Tongue (tissue), 1 donor: ENCODE measurements at regions not wholly inside any gene's neighbourhood (a gene's known extent, or its start where the extent isn't known, plus 50 kb on each side); places are given as distances from the start of the nearest gene placed in this dataset.
"Not testable (repeated sequence)": the region's sequence is repeated elsewhere in the genome, so short reads cannot be mapped to it uniquely, and the experiment has no call there.

Source experiments
- DNase-seq: peaks from one replicate; pipeline ENCODE4 v3.0.0-alpha.2; 2015

GRCh38 chr2:195343942-195344530, 313.0 kb upstream of the SLC39A10 start:
- no peak for DNase-seq

- no peak for DNase-seq
These were observed 313.5 kb upstream of the SLC39A10 start for GRCh38 chr2:195343540-195343939.

- DNase-seq: no peak
These were observed 315.0 kb upstream of the SLC39A10 start for GRCh38 chr2:195342061-195342460.

- DNase-seq: no peak
These were observed 318.2 kb upstream of the SLC39A10 start for GRCh38 chr2:195338856-195339255.

GRCh38 chr2:195337597-195337996, 319.4 kb upstream of the SLC39A10 start:
- no peak for DNase-seq

DNA sequence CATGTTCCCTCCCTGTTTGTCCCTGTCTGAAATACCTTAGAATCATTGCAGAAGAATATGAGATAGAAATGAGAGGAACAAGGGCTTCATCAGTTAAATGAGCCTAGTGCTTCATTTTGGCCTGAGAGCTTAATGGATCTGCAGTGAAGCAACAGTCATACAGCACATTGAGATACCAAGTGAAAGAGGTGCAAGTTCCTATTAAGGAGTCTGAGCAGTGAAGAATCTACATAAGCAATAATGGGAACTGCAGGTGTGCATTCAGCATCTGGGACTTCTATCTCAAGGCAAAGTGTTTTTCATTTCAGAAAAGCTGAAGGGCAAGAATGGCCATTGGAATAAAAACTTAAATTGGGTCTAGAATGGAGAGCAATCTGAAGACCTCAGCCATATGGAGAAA, 323.2 kb upstream of the SLC39A10 start:
- no peak for DNase-seq

GRCh38 chr2:195331966-195332365, 325.1 kb upstream of the SLC39A10 start:
- no peak for DNase-seq

- no peak for DNase-seq
These were observed 325.9 kb upstream of the SLC39A10 start for GRCh38 chr2:195331129-195331528.

- no peak for DNase-seq
These were observed 326.5 kb upstream of the SLC39A10 start for GRCh38 chr2:195330513-195330956.

DNA sequence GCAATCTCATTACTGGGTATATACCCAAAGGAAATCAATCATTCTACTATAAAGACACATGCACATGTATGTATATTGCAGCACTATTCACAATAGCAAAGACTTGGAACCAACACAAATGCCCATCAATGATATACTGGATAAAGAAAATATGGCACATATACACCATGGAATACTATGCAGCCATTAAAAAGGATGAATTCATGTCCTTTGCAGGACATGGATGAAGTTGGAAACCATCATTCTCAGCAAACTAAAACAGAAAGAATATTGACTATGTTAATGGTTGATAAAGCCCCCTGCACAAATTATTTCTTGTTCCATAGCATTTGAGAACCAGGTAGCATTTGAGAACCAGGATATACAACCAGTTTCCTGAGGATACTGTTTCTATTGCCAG, 327.2 kb upstream of the SLC39A10 start:
- not testable (repeated sequence) for DNase-seq

GRCh38 chr2:195326537-195326936, 330.5 kb upstream of the SLC39A10 start:
- no peak for DNase-seq

DNA sequence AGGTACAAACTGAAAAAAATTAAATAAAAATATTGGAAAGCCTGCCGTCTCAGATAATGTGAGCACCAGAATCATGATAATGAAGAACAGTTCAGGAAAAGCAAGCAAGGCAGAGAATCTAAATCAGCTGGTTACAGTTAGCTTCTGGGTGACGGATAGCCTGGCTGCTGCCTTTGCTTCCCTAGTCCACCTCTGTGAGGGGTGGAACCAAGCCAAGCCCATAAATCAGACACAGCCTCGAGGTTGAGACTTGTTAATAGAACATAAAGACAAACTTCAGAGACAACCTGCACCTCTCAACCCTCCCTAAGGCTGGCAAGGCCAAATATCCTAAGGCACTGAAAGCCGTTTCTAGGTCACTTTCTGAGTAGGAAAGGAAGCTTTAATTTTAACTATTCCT, 334.7 kb upstream of the SLC39A10 start:
- DNase-seq: no peak

DNA sequence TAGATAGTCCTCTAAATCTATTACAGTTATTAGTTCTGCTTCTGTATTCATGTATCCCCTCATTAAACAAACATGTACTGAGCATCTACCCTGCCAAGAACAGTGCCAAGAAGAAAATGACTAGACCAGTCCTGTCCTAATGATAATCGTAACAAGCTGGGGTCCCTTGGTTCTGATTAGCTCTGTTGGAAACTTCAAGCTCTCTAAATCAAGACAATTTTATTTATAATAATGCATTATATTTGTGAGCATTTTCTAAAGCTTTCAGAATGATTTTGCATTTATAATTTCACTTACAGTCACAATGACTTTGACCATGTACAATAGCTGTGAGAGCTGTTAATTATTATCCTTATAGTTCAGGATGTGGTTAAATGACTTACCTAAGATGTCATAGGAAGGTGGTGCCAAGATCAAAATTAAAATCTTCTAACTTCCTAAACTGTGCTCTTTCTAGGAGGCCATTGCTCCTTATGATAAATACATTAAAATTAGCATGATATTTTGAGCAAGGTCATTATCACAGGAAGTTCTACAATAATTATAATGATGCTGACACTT, 336.5 kb upstream of the SLC39A10 start:
- DNase-seq: no peak

DNA sequence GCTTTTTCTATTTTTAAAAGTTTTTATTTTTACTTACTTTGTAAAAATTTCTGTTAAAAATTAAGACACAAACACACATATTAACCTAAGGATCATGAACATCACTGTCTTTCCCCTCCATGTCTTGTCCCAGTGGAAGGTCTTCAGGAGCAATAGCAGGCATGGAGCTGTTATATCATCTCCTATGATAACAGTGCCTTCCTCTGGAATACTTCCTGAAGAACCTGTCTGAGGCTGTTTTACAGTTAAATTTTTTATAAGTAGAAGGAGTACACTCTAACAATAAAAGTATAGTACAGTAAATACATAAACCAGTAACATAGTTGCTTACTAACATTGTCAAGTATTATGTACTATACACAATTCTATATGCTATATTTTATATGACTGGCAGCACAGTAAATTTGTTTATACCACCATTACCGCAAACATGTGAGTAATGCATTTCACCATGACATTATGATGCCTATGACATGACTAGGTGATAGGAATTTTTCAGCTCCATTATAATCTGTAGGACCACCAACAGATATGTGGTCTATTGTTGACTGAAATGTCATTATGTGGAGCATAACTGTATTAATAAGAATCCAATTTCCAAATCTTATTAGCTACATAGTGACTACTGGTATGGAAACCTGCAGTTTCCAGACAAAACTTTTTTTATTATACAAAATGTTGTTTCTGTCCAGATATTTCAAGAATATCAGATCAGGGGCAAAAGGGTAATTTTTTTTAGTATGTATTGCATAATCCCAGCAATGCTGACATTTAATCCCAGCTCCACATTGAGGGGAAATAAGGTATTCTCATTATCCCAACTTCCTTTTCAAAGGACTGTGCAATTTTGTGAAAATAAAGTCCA, 337.2 kb upstream of the SLC39A10 start:
- no peak for DNase-seq

- DNase-seq: no peak
These were observed 337.9 kb upstream of the SLC39A10 start for GRCh38 chr2:195319112-195319460.

GRCh38 chr2:195318440-195319111, 338.4 kb upstream of the SLC39A10 start:
- peak; percentile 81 for DNase-seq

DNA sequence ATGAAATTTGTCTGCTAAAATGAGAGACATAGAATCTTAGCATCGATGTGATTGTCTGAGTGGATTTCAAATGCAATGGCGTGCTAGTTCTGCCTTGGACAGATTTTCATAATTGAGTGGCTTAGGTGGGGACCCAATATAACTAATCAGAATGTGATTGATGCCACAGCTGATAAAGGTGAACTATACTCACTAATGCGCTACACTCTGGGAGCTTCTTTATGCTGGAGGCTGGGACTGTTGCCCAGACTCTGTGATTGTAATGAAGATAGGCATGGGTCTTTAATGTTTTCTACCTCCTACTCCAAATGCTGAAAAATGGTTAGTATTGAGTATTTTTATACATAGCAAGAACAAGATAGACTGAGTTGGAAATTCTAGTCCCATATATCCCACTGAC, 339.5 kb upstream of the SLC39A10 start:
- DNase-seq: no peak

DNA sequence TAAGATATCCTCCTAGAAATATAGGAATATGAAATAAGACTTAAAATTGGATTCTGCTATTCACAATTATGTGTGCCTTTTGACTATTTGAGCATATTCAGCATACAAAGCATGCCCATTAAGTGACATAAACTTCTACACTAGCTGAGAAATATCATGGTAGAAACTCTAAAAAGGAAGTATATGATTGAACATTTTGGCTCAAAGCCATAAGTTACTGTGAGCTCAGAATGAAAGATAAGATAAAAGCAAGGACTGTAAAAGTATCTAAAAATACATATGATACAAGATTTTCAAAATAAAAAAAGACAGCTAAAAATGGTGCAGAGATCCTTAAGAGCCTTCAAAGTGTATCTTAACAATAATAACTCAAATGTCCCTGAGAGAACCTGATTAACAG, 340.5 kb upstream of the SLC39A10 start:
- DNase-seq: no peak

DNA sequence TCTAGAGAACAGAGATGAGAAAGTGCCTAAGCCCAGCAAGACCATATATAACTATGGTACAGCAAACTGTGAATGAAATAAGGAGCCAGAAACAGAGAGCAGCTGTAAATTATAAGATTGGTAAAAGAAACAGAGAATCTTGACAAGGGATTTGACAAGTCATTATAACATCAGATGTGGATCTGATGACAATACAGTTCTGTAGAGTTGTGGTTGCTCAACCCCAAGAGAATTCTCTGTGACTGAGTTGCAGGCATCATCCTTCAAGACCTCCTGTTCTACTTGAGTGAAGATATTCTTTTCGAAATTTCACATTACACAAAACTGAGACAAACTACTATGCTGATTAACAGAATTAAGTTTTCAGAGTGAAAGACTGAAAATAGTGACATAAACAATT, 343.1 kb upstream of the SLC39A10 start:
- DNase-seq: no peak

DNA sequence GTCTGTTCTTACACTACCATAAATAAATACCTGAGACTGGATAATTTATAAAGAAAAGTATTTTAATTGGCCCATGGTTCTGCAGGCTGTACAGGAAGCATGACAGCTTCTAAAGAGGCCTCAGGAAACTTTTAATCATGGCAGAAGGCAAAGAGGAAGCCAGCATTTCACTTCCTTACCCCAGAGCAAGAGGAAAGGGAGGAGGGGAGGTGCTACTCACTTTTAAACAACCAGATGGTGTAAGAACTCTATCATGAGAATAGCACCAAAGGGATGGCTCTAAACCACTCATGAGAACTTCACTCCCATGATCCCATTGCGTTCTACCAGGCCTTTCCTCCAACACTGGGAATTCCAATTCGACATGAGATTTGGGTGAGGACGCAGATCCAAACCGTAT, 344.4 kb upstream of the SLC39A10 start:
- no peak for DNase-seq

DNA sequence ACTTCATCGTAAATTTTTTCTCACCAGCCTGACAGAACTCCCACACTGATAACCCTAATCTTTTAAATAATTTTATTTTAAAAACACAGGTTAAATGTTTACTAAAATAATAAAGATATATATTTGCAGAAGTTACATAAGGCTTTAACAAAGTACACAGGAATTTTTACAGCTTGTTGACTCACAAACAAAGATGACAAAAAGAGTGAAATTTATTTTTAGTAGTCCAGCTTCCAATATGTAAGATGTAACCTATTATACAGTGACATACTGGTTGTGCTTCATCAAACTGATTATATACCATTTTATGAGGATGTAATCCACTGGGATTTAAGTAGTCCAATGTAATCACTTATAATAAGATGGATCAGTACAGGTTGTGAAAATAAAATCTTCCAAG, 348.9 kb upstream of the SLC39A10 start:
- no peak for DNase-seq

DNA sequence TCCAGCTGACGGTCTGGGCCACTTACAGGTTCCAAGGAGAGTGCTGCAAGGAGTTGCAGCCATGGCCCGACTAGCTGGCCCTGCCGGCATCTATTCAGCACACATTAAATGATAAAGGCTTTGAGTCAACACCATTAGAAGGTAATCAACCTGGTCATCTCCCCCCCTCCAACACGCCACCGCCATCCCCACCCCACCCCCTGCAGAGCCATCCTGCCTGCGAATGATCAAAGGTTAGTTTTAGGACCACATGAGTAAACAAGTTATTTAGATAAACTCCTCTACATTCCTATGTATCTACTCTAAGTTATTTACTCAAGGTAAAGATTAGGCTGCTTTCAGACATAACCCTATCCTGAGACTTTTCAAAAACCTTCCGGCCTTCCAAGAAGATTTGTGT, 349.3 kb upstream of the SLC39A10 start:
- DNase-seq: no peak

GRCh38 chr2:195304310-195304709, 352.7 kb upstream of the SLC39A10 start:
- no peak for DNase-seq
